Uterus (tissue), 2 donors: ENCODE measurements at regions not wholly inside any gene's neighbourhood (a gene's known extent, or its start where the extent isn't known, plus 50 kb on each side); places are given as distances from the start of the nearest gene placed in this dataset.

Experiments used
- CTCF ChIP-seq, 4 experiments: fragments of 200-600 bp in 2 of 4; fragments of 450-650 bp in 2 of 4; sonication (generic) in 2 of 4; IDR thresholded peaks; one replicate each; pipeline ENCODE4 v1.5.1; 2016 to 2019; ENCODE audit warnings: antibody characterized with exemption in 4 of 4, mild to moderate bottlenecking in 2 of 4, moderate library complexity in 1 of 4
- POLR2A ChIP-seq, 2 donors: fragments of 450-650 bp; IDR thresholded peaks; one replicate each; pipeline ENCODE4 v1.6.1; 2016; ENCODE audit warnings: antibody characterized with exemption in 2 of 2, mild to moderate bottlenecking in 1 of 2, moderate library complexity in 1 of 2

GRCh38 chr12:24565300-24565699 is 383.6 kb downstream of the BCAT1 start:
- TF ChIP-seq CTCF (IDR thresholded peaks at IDR 0.05) (no peak), POLR2A (IDR thresholded peaks at IDR 0.05) (no peak)
